Neural progenitor cell (in vitro differentiated cells): ENCODE measurements at regions not wholly inside any gene's neighbourhood (a gene's known extent, or its start where the extent isn't known, plus 50 kb on each side); places are given as distances from the start of the nearest gene placed in this dataset.
A peak's percentile ranks its signal among the peaks of the same experiment; 100 is the strongest.
"Not testable (repeated sequence)": the region's sequence is repeated elsewhere in the genome, so short reads cannot be mapped to it uniquely, and the experiment has no call there.

Experiments
- DNase-seq: peaks from one replicate; pipeline ENCODE4 v3.0.0-alpha.2; 2016; ENCODE audit warnings: low spot score
- H2AFZ ChIP-seq: fragments of 200-600 bp; sonication (generic); replicated peaks from 2 replicates; pipeline ENCODE4 v1.6.1; 2016; ENCODE audit warnings: antibody characterized with exemption
- H3F3A ChIP-seq: fragments of 200-600 bp; sonication (generic); 2 replicates; pipeline ENCODE4 v1.6.1; 2016; ENCODE audit warnings: antibody characterized with exemption, low read depth
- H3K27ac ChIP-seq: fragments of 200-600 bp; sonication (generic); 2 replicates; pipeline ENCODE4 v1.5.1; 2016; ENCODE audit warnings: mild to moderate bottlenecking
- H3K27me3 ChIP-seq: fragments of 200-600 bp; sonication (generic); 2 replicates; pipeline ENCODE4 v1.6.1; 2016; ENCODE audit warnings: mild to moderate bottlenecking, moderate library complexity
- H3K36me3 ChIP-seq: fragments of 200-600 bp; sonication (generic); 2 replicates; pipeline ENCODE4 v1.5.1; 2016
- H3K4me1 ChIP-seq: fragments of 200-600 bp; sonication (generic); 2 replicates; pipeline ENCODE4 v1.6.1; 2016; ENCODE audit warnings: mixed run types
- H3K4me2 ChIP-seq: fragments of 200-600 bp; sonication (generic); 2 replicates; pipeline ENCODE4 v1.6.1; 2016
- H3K4me3 ChIP-seq: fragments of 200-600 bp; sonication (generic); 2 replicates; pipeline ENCODE4 v1.5.1; 2016
- H3K79me2 ChIP-seq: fragments of 200-600 bp; sonication (generic); 2 replicates; pipeline ENCODE4 v1.6.1; 2016; ENCODE audit warnings: low read depth
- H3K9ac ChIP-seq: fragments of 200-600 bp; sonication (generic); 2 replicates; pipeline ENCODE4 v1.6.1; 2016
- H3K9me3 ChIP-seq: fragments of 200-600 bp; sonication (generic); 2 replicates; pipeline ENCODE4 v1.5.1; 2016; ENCODE audit warnings: low read depth
- H4K20me1 ChIP-seq: fragments of 200-600 bp; sonication (generic); 2 replicates; pipeline ENCODE4 v1.6.1; 2016; ENCODE audit warnings: low read depth
- H3K27ac Mint-ChIP-seq: 3 replicates; pipeline ENCODE4 v1.8.0; 2021; ENCODE audit warnings: mixed read lengths
- H3K27me3 Mint-ChIP-seq: 2 replicates; pipeline ENCODE4 v1.8.0; 2022; ENCODE audit warnings: low read depth, mild to moderate bottlenecking, inconsistent platforms, moderate library complexity, mixed read lengths; ENCODE audit not compliant: insufficient read depth
- H3K36me3 Mint-ChIP-seq: 3 replicates; pipeline ENCODE4 v1.8.0; 2021; ENCODE audit warnings: mixed read lengths
- H3K4me1 Mint-ChIP-seq: 3 replicates; pipeline ENCODE4 v1.8.0; 2021; ENCODE audit warnings: mixed read lengths
- H3K4me3 Mint-ChIP-seq: 3 replicates; pipeline ENCODE4 v1.8.0; 2021; ENCODE audit warnings: mild to moderate bottlenecking, moderate library complexity, mixed read lengths
- H3K9me3 Mint-ChIP-seq: 3 replicates; pipeline ENCODE4 v1.8.0; 2020; ENCODE audit warnings: mixed read lengths
- CTCF ChIP-seq: fragments of 200-600 bp; sonication (generic); IDR thresholded peaks from 2 replicates; pipeline ENCODE4 v1.5.1; 2017; ENCODE audit warnings: antibody characterized with exemption, mild to moderate bottlenecking
- EZH2 ChIP-seq: fragments of 200-600 bp; sonication (generic); IDR thresholded peaks from 2 replicates; pipeline ENCODE4 v1.6.1; 2017; ENCODE audit warnings: antibody characterized with exemption, mild to moderate bottlenecking, moderate library complexity
- EZH2phosphoT487 ChIP-seq: fragments of 200-600 bp; sonication (generic); IDR thresholded peaks from 2 replicates; pipeline ENCODE4 v1.6.1; 2017; ENCODE audit warnings: antibody characterized with exemption

DNA sequence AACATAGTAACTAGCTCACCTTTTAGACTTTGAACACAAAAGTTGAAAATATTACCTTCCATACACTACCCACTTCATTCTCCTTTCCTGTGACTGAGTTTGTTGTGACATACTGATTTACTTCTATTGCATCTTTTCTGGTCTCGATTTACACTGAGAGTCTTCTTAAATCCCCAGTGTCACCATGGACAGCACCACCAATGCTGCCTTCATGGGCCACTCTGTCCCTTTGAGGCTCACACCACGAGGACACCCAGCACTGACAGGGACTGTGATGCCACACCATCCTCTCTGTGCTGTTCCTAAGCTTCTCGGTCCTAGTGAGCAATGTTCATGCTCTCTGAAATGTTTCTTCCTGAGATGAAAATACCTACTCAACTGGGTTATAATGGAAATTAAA, 337.1 kb upstream of the IRAK1BP1 start:
- Histone ChIP-seq H3K4me2 (no peak overlapping the region), H2AFZ (no peak overlapping the region), H4K20me1 (no peaks in the 10 kb centered on the region), H3K36me3 (no peaks in the 10 kb centered on the region), H3K9ac (no peak overlapping the region), H3K27me3 (no peaks in the 10 kb centered on the region), H3F3A (no peaks in the 10 kb centered on the region), H3K4me1 (no peaks in the 10 kb centered on the region), H3K9me3 (no peaks in the 10 kb centered on the region), H3K27ac (no peak overlapping the region), H3K4me3 (no peak overlapping the region), H3K79me2 (no peaks in the 10 kb centered on the region)
- H3K9me3 Mint-ChIP-seq, result no peaks in the 10 kb centered on the region
- H3K27me3 Mint-ChIP-seq, result peaks cover 2% of the 10 kb centered on the region
- H3K36me3 Mint-ChIP-seq, result no peaks in the 10 kb centered on the region
- TF ChIP-seq CTCF (no peak), EZH2 (no peak), EZH2phosphoT487 (no peak)
- H3K27ac Mint-ChIP-seq, result no peak overlapping the region
- no peak overlapping the region for H3K4me3 Mint-ChIP-seq
- H3K4me1 Mint-ChIP-seq, result no peaks in the 10 kb centered on the region
- DNase-seq, result peak; percentile 43

GRCh38 chr6:78533426-78533825, 333.9 kb upstream of the IRAK1BP1 start:
- no peaks in the 10 kb centered on the region for H3K9me3 ChIP-seq
- Mint-ChIP-seq H3K36me3 (no peaks in the 10 kb centered on the region), H3K27ac (no peak overlapping the region), H3K9me3 (no peaks in the 10 kb centered on the region), H3K27me3 (peaks cover 2% of the 10 kb centered on the region), H3K4me3 (no peak overlapping the region), H3K4me1 (no peaks in the 10 kb centered on the region)
- no peaks in the 10 kb centered on the region for H4K20me1 ChIP-seq
- H3K4me3 ChIP-seq, result no peak overlapping the region
- no peak overlapping the region for H3K9ac ChIP-seq
- no peak overlapping the region for H3K4me2 ChIP-seq
- H3K36me3 ChIP-seq, result no peaks in the 10 kb centered on the region
- H2AFZ ChIP-seq, result no peak overlapping the region
- DNase-seq, result no peak
- no peaks in the 10 kb centered on the region for H3K4me1 ChIP-seq
- H3F3A ChIP-seq, result no peaks in the 10 kb centered on the region
- no peaks in the 10 kb centered on the region for H3K27me3 ChIP-seq
- no peak overlapping the region for H3K27ac ChIP-seq
- no peak for TF ChIP-seq EZH2
- no peak for TF ChIP-seq CTCF
- TF ChIP-seq EZH2phosphoT487, result no peak
- H3K79me2 ChIP-seq, result no peaks in the 10 kb centered on the region

- TF ChIP-seq CTCF, result no peak
- TF ChIP-seq EZH2, result no peak
- no peak for TF ChIP-seq EZH2phosphoT487
- no peaks in the 10 kb centered on the region for H3K4me1 Mint-ChIP-seq
- Histone ChIP-seq H4K20me1 (no peaks in the 10 kb centered on the region), H3K4me2 (no peak overlapping the region), H3K27ac (no peak overlapping the region), H3K27me3 (no peaks in the 10 kb centered on the region), H3K9me3 (no peaks in the 10 kb centered on the region), H3K36me3 (no peaks in the 10 kb centered on the region), H3K4me3 (no peak overlapping the region), H3K79me2 (no peaks in the 10 kb centered on the region), H3K9ac (no peak overlapping the region), H2AFZ (no peak overlapping the region), H3K4me1 (no peaks in the 10 kb centered on the region), H3F3A (no peaks in the 10 kb centered on the region)
- H3K9me3 Mint-ChIP-seq, result no peaks in the 10 kb centered on the region
- no peak overlapping the region for H3K27ac Mint-ChIP-seq
- H3K27me3 Mint-ChIP-seq, result peaks cover 2% of the 10 kb centered on the region
- H3K36me3 Mint-ChIP-seq, result no peaks in the 10 kb centered on the region
- H3K4me3 Mint-ChIP-seq, result no peak overlapping the region
- DNase-seq, result no peak
Measured at GRCh38 chr6:78533876-78534275, 333.5 kb upstream of the IRAK1BP1 start.

- no peak overlapping the region for H3K4me3 Mint-ChIP-seq
- H3K4me2 ChIP-seq, result no peak overlapping the region
- H3K9ac ChIP-seq, result no peak overlapping the region
- no peaks in the 10 kb centered on the region for H3K27me3 Mint-ChIP-seq
- no peak overlapping the region for H3K4me3 ChIP-seq
- no peak overlapping the region for H2AFZ ChIP-seq
- no peaks in the 10 kb centered on the region for H3K27me3 ChIP-seq
- H3K4me1 ChIP-seq, result no peaks in the 10 kb centered on the region
- no peaks in the 10 kb centered on the region for H3K9me3 Mint-ChIP-seq
- no peak for TF ChIP-seq EZH2phosphoT487
- TF ChIP-seq CTCF, result no peak
- no peak for TF ChIP-seq EZH2
- no peaks in the 10 kb centered on the region for H3K4me1 Mint-ChIP-seq
- no peak overlapping the region for H3K27ac Mint-ChIP-seq
- no peaks in the 10 kb centered on the region for H3K36me3 Mint-ChIP-seq
- no peaks in the 10 kb centered on the region for H3K9me3 ChIP-seq
- H4K20me1 ChIP-seq, result no peaks in the 10 kb centered on the region
- no peak overlapping the region for H3K27ac ChIP-seq
- no peak for DNase-seq
- no peaks in the 10 kb centered on the region for H3K79me2 ChIP-seq
- H3F3A ChIP-seq, result no peaks in the 10 kb centered on the region
- H3K36me3 ChIP-seq, result no peaks in the 10 kb centered on the region
Measured at GRCh38 chr6:78538002-78538401, 329.3 kb upstream of the IRAK1BP1 start.

DNA sequence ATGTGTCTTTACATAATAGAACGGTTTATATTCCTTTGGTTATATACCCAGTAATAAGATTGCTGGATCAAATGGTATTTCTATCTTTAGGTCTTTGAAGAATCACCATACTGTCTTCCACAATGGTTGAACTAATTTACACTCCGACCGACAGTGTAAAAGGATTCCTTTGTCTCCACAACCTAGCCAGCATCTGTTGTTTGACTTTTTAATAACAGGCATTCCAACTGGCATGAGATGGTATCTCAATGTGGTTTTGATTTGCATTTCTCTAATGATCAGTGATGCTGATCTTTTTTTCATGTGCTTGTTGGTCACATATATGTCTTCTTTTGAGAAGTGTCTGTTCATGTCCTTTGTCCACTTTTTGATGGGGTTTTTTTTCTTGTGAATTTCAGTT, 319.7 kb upstream of the IRAK1BP1 start:
- not testable (repeated sequence) for H3K9me3 Mint-ChIP-seq, H3K36me3 ChIP-seq, H3K4me2 ChIP-seq, DNase-seq, H3K9ac ChIP-seq, H3K9me3 ChIP-seq, H3K79me2 ChIP-seq, H2AFZ ChIP-seq, H3K27me3 Mint-ChIP-seq, H3K27me3 ChIP-seq, H3F3A ChIP-seq, H3K4me1 Mint-ChIP-seq, H3K4me3 Mint-ChIP-seq, H3K36me3 Mint-ChIP-seq, H3K4me1 ChIP-seq, H3K4me3 ChIP-seq, H3K27ac ChIP-seq, H3K27ac Mint-ChIP-seq, H4K20me1 ChIP-seq
